Kidney tubule cell (primary cell): ENCODE measurements at regions not wholly inside any gene's neighbourhood (a gene's known extent, or its start where the extent isn't known, plus 50 kb on each side); places are given as distances from the start of the nearest gene placed in this dataset.

Experiments used
- DNase-seq: peaks from one replicate; pipeline ENCODE4 v3.0.0-alpha.2; 2018; ENCODE audit warnings: low spot score

GRCh38 chr17:34825884-34826283 lies 135.4 kb downstream of the CCT6B start:
- no peak for DNase-seq

GRCh38 chr17:34825102-34825501 lies 136.2 kb downstream of the CCT6B start:
- DNase-seq: no peak

- DNase-seq: no peak
These were observed 138.2 kb downstream of the CCT6B start for GRCh38 chr17:34823023-34823422.

- no peak for DNase-seq
These were observed 139.1 kb downstream of the CCT6B start for GRCh38 chr17:34822007-34822739.

GRCh38 chr17:34820922-34821321 lies 140.3 kb downstream of the CCT6B start:
- DNase-seq: peak; percentile 35

- DNase-seq: no peak
These were observed 140.9 kb downstream of the CCT6B start for GRCh38 chr17:34820248-34820801.

GRCh38 chr17:34817252-34818035 lies 143.8 kb downstream of the CCT6B start:
- no peak for DNase-seq

GRCh38 chr17:34816848-34817247 lies 144.4 kb downstream of the CCT6B start:
- no peak for DNase-seq

- DNase-seq: no peak
These were observed 148.0 kb downstream of the CCT6B start for GRCh38 chr17:34813290-34813689.

GRCh38 chr17:34811561-34811960 lies 149.7 kb downstream of the CCT6B start:
- DNase-seq: no peak

- DNase-seq: no peak
These were observed 160.6 kb downstream of the CCT6B start for GRCh38 chr17:34800661-34801060.

GRCh38 chr17:34799751-34800150 lies 161.5 kb downstream of the CCT6B start:
- DNase-seq: no peak

- DNase-seq: no peak
These were observed 162.7 kb downstream of the CCT6B start for GRCh38 chr17:34798581-34798980.

GRCh38 chr17:34797720-34798119 lies 163.5 kb downstream of the CCT6B start:
- peak; percentile 15 for DNase-seq

- DNase-seq: no peak
These were observed 167.9 kb downstream of the CCT6B start for GRCh38 chr17:34793231-34793908.

- DNase-seq: no peak
These were observed 172.6 kb downstream of the CCT6B start for GRCh38 chr17:34788696-34789095.

- no peak for DNase-seq
These were observed 176.7 kb downstream of the CCT6B start for GRCh38 chr17:34784526-34784925.

GRCh38 chr17:34782271-34782670 lies 179.0 kb downstream of the CCT6B start:
- no peak for DNase-seq

GRCh38 chr17:34781571-34782108 lies 179.6 kb downstream of the CCT6B start:
- DNase-seq: peak; percentile 43

GRCh38 chr17:34781071-34781470 lies 180.2 kb downstream of the CCT6B start:
- DNase-seq: no peak

- DNase-seq: no peak
These were observed 180.8 kb downstream of the CCT6B start for GRCh38 chr17:34780438-34780837.
